ENCODE measurements at regions not wholly inside any gene's neighbourhood (a gene's known extent, or its start where the extent isn't known, plus 50 kb on each side); places are given as distances from the start of the nearest gene placed in this dataset.

DNA sequence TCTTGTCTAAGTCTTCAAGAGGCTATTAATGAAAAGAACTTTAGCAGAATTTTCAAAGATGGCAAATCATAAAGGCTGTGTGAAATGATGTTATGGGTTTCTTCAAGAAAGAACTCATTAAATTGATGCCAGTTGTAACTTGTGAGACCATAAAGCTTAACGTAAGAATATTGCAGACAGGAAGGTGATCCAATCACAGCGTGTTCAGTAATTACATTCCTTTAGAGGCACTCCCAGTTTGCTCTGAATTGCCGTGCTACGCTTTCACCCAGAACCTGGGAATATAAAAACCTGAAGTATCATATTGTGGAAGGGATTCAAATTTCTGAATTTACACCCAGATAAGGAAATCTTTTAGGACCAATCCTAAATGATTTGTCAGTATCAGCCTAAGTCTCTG is 64.1 kb upstream of the ITGB1 start:
- TF ChIP-seq, protein P1, sequence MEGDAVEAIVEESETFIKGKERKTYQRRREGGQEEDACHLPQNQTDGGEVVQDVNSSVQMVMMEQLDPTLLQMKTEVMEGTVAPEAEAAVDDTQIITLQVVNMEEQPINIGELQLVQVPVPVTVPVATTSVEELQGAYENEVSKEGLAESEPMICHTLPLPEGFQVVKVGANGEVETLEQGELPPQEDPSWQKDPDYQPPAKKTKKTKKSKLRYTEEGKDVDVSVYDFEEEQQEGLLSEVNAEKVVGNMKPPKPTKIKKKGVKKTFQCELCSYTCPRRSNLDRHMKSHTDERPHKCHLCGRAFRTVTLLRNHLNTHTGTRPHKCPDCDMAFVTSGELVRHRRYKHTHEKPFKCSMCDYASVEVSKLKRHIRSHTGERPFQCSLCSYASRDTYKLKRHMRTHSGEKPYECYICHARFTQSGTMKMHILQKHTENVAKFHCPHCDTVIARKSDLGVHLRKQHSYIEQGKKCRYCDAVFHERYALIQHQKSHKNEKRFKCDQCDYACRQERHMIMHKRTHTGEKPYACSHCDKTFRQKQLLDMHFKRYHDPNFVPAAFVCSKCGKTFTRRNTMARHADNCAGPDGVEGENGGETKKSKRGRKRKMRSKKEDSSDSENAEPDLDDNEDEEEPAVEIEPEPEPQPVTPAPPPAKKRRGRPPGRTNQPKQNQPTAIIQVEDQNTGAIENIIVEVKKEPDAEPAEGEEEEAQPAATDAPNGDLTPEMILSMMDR (IDR thresholded peaks at IDR 0.05), result no peak
- no peak for TF ChIP-seq POLR2A (IDR thresholded peaks at IDR 0.05)

Measured in prostate gland (tissue), 2 donors.